NCI-H1694 (cell line): ENCODE measurements at regions not wholly inside any gene's neighbourhood (a gene's known extent, or its start where the extent isn't known, plus 50 kb on each side); places are given as distances from the start of the nearest gene placed in this dataset.
"Not testable (repeated sequence)": the region's sequence is repeated elsewhere in the genome, so short reads cannot be mapped to it uniquely, and the experiment has no call there.

Experiments
- DNase-seq: peaks from one replicate; lab custom pipeline; 2025; lab: John Stamatoyannopoulos, UW

DNA sequence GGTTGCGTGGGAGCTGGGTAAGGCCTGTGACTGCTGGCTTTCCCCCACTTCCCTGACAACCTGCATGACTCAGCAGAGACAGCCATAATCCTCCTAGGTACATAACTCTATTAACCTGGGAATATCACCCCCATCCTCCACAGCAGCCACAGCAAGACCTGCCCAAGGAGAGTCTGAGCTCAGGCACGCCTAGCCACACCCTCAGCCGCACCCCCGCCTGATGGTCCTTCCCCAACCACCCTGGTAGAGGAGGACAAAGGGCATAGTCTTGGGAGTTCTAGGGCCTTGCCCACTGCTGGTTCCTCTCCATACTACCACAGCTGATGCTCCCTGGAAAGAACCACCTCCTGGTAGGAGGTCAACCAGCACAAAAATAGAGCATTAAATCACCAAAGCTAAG is 965.4 kb downstream of the TSN start:
- DNase-seq: not testable (repeated sequence)

DNA sequence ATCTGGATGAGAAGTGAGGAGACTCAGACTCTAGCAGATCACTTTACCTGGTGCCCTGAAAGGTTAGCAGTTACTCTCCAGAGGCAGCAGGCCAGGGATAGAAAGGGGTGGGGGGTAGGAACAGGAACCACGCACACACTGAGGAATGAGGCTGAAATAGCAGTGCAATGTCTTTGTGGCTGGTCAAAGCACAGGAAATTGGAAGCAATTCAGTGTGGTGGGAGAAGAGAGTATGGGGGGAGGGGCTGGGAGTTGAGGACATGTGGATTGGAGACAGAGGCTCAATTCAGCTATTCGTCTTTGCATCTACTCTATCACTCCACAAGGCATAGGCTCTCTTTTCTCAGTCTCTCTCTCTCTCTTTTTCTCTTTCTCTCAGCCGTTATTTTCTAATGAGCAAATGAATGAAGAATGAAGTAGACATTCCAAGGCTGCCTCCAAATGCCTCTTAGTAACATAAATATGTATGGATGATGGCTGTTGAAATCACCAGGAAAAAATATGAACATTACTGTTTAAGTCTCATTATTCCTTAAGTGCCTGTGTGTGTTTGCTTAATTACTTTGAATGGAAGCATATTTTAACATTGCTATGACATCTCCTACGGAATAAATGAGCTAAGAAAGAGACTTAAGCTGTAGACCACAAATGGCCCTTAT is 979.4 kb downstream of the TSN start:
- no peak for DNase-seq

DNA sequence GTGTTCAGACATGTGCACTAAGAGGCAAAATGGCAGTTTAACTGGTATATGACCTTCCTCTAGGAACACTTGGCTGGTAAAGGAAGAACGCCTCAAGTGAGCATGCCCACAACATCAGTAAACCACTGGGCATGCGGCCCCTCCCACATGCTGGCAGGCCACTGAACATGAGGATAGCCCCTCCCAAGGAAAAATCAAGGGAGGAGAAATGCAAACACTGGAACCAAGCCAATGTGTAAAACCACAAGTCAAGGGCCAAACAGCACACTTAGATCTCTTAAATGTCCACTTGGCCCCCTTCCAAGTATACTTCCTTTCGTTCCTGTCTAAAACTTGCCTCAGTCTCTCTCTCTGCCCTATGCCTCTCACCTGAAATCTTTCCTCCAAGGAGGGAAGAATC is 980.8 kb downstream of the TSN start:
- no peak for DNase-seq

DNA sequence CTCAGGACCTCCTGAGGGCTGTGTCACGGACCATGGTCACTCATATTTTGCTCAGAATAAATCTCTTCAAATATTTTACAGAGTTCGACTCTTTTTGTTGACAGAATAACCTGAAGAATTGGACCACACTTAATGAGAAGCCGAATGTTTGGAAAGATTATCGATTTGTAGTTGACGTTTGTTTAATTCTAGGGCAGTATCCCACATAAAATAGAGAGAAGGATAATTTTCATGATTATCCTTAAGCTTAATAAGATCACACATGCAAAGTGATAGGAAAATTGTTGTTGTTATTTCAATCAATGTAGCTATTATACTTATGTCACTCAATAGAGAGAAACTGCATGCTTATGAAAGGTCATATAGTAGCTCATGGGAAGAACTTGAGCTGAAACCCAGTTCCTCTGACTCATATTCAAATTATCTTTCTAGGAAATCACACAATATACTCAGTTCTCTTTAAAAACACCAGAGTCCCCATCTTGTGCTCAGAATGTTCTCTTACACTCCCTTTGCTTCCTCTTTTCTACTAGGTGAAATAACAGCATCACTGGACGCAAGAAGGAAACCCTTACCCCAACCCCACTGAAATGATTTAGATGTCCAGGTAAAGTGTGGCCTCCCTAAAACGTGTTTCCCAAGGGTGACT is 982.1 kb downstream of the TSN start:
- no peak for DNase-seq

DNA sequence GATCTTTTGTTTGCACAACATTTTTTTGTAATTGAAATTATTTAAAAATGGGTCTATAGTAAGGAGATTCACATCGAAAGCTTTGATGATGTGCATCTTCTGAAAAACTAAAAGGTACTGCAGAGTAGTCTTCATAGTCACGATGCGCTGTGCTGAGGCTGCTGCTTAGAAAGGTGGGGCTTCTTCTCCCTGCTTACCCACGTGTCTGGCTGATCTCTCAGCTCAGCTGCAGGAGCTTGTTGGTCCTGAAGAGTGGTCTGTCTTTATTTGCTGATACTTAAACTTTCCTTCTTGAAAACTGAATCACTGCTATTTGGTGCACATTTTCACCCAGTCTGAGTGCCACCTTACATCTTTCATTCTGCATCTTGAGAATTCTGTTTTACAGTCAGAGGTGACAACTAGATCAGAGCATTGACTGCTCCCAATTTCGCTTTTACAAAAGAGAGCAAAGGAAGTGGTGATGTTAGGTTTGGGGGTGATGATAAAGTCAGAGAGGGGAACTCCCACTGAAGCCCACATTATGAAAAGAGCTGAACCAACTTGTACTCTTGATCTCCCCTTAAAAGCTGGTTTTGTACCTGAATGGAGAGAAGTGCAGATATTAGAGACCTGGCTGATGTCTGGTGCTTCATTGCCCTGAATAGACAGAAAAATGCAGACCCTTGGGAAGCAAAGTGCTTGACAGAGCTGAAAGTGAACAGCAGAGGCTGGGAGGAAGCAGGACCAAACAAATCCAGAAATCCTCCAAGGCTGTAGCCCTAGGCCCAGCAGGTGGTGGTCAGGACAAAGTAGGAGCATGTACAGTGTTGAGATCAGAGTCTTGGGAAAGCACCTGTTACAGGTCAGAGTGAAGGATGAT is 984.5 kb downstream of the TSN start:
- no peak for DNase-seq

DNA sequence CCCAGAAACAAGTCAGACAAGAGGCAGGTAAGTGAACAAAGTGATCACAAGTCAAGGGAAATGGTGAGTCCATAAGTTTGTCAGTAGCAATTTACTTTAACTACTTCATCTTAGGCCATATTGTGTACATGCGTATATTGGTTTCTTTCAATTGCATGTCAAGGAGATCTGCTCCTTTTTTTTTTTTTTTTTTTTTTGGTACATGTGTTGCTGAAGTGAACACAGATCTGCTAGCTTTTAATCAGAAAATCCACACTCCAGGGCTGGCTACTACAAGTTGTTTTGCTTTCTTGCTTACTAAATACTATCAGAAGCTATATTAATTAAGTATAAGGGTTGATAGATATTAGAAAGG is 985.1 kb downstream of the TSN start:
- no peak for DNase-seq

DNA sequence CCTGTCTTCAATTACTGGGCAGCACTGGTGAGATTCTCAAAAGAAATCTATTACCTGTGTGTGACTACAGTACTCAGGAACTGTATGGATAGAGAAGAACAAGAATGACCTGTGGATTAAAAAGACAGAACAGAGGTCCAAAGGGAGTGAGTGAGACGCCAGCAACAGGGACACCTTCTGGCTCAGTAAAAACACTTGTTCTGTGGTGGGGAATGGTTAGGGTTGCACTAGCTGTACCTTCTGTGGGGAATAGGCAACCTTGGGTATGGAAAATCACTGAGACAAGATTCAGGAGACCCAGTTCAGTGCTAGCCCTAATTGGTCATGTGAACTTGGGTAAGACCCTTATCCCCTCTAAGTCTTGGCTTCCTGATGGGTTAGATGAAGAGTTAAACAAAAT is 986.0 kb downstream of the TSN start:
- no peak for DNase-seq

DNA sequence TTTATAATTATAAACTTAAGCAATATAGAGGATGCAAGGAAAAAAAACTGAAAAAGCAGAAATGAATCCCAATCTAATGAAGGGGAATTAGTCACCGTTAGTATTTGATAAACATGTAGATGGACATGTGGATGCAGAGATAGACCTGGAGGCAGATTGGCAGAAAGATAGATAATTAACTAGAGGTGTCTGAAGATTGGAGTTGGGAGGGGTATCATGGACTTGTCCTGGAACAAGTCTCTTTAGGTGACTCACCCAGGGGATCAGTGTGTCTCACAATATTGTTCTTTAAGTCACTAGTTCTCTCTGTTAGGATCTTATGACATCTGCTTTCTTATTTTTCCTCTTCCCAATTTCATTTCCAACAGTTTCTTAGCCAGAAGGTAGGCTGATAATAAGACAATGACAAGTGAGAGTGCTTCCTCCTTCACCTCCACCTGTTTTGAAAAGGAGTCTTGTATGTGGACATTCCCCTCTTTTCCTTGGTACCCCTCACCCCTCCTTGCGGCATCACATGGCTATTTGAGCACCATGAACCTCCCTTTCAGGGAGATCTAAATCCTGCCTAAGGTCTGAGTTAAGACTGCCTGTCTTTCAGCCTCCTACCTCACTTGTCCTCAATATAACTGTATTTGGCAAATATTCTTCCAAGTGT is 987.7 kb downstream of the TSN start:
- no peak for DNase-seq

DNA sequence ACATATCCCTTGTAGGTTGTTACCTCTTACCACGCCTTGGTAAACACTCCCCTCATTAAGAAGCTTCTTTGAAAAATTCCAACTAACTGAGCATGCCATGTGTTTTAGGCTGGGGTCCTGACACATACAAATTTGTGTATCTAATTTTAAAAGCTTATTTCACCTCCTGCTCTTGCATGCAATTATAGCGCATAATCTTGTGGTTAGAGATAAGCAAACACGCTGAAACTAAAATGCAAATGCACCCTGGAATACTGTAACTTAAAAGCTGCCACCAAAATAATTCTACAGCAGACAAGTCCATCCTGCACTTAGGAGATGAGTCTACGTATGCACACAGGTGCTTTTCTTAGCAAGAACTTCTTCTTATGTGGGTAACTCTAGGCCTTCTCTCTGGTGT is 990.2 kb downstream of the TSN start:
- no peak for DNase-seq

DNA sequence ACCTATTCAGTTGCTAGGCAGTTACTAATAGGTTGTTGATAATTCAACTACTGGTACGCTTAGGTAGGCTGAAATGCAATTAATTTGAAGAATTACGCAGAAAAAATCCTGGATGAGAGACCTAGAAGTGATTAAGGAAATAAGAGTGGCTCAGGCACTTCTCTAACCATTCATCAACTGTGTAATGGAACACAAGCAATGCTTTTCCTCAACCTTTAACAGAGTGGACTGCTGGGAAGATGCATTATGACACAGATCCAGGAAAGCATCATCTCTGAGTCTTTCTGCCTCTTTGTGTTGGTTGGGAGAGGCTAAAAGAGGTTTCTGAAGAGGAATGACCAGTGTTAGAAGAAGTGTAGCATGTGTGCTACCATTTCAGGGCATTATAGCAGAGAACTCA is 992.2 kb downstream of the TSN start:
- DNase-seq: no peak

DNA sequence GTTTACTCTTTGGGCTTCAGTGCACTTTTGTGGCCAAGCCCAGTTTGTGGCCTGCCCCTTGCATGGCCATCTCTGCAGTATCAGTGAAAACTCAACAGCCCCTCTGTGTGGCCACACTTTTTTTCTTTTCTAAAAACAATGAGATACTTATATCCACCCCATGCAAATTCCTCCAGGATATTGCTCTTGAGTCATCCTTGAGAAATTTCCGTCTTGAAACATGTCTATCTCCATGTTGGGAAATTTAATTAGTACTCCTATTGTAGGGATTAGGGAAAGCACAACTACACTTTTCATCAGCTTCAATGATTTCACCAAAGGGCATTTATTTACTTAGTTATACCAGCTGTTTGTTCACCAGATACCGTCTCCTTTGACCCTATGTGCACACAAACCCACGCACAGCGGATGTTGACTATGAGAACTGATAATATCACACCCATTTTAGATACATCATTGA is 993.1 kb downstream of the TSN start:
- no peak for DNase-seq

DNA sequence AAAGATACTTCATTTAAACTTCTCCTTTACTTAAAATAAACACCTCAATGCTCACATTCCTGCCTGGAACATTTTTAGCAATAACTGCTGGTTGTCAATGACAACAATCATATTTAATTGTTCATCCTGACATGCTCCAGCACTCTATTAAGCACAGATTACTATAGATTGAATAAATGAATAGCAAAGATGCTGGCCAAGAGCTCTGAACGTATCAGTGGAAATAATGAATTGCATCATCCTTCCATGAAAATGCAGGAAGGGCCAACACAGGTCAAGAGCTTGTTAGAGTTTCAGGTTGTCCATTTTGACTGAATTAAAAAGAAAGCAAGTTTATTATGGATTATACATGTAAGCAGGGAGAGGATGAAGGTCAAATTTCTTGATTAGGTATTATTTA is 994.0 kb downstream of the TSN start:
- no peak for DNase-seq

DNA sequence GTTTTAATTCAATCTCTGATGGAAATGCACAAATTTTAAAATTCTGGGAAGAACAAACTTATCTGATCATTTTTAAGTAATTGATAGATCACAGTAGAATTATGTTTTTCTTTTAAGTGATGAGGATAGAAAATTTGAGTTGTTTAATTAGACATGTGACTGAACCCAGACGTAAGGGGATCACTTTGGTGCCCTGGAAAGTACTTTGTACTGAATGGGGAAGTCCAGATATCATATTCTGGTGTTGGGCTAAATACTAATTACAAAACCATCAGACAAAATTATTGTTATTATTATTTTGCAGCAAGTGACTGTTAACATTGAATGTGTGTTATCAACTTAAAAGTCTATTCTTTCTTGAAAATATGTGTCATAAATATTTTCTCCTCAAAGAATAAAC is 994.6 kb downstream of the TSN start:
- no peak for DNase-seq

DNA sequence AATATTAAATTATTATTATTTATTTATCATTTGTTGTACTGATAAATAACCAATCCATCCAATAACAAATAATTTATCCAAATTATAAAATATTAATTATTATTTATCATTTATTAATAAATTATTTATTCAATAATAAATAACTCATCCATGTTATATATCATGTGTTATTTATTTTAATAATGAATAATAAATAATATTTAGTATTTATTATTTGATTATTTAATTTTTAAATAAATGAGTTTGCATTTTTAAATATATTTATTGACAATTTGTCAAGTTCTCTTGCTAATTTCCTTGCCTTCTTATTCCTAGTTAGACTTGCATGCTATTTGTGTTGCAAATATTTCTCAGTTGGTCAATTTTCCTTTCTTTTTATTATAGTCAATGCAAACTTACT is 995.4 kb downstream of the TSN start:
- no peak for DNase-seq

DNA sequence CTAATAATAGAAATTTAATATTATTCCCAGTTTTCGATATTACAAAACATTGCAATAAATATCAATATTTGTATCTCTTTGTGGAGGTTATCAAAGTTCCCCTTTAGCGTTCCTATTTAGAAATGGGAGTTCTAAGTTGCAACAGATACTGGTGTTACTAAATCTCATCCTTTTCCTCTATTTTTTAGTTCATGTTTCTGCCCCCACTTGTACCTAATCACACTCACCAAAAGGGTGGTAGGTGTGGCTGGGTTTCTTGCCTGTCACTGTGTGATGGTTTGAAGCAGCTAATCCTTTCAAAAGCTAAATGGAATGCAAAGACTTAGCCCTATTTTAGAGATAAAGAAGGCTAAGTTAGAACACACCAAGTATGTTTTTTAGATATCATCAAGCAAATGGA is 997.9 kb downstream of the TSN start:
- no peak for DNase-seq

DNA sequence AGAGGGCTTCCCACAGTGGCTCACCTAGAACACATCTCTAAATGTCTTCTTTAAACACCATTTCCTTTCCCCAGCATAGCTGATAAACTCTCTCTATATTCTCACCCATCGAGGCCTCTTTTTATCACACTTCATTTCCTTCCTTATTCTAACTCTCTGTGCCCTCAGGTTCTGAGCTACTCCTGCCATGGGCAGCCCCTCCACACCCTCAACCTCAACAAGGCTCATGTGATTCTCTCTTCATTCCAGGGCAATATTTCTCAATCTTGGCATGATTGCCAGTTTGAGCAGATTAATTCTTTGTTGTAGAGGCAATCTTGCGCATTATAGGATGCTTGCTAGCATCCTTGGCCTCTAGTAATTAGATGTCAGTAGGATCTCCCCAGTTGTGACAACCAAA is 999.1 kb downstream of the TSN start:
- DNase-seq: no peak

DNA sequence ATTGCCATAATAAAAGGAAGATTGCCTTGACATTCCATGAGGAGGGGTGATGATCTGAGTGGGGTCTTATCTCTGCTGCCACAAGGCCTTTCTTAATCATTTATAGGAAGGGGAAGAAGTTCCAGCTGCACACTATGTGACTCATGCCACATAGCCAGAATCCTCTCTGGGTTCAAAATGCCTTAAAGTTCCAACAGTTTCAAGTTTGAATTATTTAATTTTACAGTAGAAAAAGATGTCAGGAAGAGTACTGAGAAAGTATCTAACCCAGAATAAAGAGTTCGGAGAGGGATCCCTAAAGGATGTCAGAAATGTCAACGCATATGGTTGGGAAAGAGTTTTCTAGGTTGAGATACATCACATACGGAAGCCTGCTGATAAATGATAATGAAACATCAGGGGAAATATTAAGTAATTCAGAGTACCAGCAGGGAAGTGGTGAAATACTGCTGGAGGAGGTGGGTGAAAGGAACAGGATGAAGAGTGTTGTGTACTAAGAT is 999.9 kb downstream of the TSN start:
- DNase-seq: no peak

DNA sequence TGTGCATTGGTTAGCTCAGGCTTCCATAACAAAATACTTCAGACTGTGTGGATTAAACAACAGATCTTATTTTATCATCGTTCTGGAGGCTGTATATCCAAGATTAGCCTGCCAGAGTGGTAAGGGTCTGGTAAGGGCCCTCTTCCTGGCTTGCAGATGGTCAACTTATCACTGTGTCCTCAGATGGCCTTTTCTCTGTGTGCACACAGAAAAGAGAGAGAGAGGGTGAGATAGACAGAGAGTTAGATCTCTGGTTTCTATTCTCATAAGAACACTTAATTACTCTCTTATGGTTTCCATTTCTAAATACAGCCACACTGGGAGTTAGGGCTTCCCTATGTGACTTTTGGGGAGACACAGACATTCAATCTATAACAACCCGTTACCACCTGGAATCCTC is 1003.5 kb downstream of the TSN start:
- DNase-seq: no peak

DNA sequence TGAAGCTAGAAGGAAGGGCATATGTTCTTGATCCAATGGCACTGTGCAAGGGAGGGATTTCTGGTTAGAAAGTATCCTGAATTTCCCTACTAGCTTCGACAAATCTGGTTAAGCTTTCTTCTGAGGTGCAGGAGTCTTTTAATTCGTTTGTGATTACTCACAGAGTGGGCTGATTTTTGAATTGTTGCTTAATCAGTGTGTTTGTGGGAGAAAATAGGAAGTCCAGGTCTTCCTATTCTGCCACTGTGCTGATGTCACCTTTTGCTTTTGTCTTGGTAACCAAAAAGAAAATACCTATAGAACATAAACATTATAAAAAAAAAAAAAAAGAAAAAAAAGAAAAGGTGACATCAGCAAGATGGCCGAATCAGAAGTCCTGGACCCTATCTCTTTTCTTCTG is 1008.6 kb downstream of the TSN start:
- no peak for DNase-seq

DNA sequence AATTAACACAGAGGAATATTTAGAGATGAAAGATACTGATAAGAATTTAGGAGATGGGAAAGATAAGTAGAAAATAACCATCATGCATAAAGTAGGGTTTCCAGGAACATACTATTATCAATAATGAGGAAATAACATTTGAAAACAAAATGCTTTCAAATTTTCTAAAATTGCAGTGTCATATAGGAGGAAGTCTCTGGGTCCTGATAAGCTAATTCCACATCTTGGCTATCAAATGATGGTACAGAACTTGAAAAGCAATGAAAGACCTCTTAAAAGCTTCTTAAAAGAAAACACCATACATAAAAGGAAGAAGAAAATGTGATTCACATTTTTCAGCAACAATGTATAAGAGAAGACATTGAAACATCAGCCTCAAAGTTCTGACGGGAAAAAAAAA is 1024.8 kb downstream of the TSN start:
- no peak for DNase-seq

DNA sequence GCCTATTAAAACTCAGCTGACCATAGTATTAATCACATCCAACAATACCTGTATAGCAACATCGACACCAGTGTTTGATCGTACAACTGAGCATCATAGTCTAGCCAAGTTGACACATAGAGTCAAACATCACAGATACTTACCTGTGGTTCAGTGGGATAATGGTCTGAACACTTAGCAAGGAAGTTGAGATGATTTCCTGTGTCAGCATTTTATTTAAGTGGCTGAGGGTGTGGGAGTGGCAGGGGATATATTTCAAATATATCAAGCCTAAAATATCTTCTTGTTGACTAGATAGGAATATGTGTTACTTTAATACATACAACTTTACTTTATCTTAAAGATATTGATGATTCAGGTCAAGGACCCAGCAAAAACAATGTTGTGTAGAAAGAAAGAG is 1038.6 kb downstream of the TSN start:
- DNase-seq: no peak

DNA sequence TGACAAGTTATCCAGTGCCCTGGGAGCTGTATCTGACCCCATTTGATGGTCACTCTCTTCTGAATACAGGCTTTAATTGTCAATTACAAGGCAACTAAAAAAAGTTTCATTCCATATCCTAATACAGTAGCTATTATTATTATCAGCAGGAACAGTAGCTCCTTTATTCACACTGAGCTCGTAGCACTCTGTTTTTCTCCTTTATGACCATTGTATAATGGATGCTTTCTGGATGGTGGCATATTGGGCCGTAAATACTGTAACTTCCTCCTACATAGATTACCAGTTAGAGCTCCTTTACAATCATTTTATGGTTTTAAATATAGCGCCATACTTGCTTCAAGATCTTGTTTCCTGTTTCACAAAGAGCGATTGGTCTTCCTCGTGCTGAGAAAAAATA is 1040.3 kb downstream of the TSN start:
- no peak for DNase-seq

DNA sequence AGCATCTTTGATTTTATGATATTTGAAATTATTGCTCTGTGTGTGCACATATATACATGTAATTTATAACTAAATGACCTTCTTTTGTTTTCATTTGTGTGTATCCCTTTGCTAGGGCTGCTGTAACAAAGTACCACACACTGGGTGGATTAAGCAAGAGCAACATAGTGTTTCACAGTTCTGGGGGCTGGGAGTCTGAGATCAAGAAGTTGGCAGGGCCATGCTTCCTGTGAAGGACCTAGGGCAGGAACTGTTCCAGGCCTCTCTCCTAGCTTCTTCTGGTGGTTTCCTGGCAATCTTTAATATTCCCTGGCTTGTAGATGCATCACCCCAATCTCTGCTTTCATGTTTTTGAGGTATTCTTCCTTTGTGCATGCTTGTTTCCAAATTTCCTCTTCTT is 1043.9 kb downstream of the TSN start:
- no peak for DNase-seq
